GM10266 (cell line): ENCODE measurements at regions not wholly inside any gene's neighbourhood (a gene's known extent, or its start where the extent isn't known, plus 50 kb on each side); places are given as distances from the start of the nearest gene placed in this dataset.

Source experiments
- DNase-seq: peaks from one replicate; pipeline ENCODE4 v3.0.0; 2012; ENCODE audit errors: extremely low spot score
- CTCF ChIP-seq: IDR thresholded peaks from 2 replicates; pipeline ENCODE4 v1.5.1; 2012; ENCODE audit warnings: mild to moderate bottlenecking, low read depth; ENCODE audit not compliant: control insufficient read depth, insufficient read depth; ENCODE audit errors: missing control alignments

- no peak for TF ChIP-seq CTCF
- no peak for DNase-seq
Measured at GRCh38 chr14:75370416-75371205, 57.2 kb upstream of the JDP2 start.

DNA sequence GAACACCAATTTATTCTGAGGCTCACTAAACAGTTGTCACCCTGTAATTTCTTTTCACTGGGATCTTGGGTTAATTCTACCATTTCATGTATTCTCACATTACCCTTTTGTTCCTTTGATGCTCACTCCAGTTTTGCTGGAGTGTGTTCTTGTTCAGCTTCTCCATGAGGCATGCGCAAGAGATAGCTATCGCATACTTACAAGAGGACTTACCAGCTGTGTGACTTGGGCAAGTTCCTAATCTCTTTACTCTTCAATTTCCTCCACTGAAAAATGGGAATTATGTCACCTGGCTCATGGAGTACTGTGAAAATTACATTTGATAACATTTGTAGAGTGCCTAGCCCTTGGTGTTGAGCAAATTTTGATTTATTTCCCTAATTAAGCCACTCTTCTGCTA lies 56.5 kb upstream of the JDP2 start:
- TF ChIP-seq CTCF, result no peak
- DNase-seq, result no peak

GRCh38 chr14:75372260-75372659 lies 55.6 kb upstream of the JDP2 start:
- DNase-seq, result no peak
- no peak for TF ChIP-seq CTCF

GRCh38 chr14:75373133-75373532 lies 54.7 kb upstream of the JDP2 start:
- DNase-seq, result no peak
- TF ChIP-seq CTCF, result no peak

DNA sequence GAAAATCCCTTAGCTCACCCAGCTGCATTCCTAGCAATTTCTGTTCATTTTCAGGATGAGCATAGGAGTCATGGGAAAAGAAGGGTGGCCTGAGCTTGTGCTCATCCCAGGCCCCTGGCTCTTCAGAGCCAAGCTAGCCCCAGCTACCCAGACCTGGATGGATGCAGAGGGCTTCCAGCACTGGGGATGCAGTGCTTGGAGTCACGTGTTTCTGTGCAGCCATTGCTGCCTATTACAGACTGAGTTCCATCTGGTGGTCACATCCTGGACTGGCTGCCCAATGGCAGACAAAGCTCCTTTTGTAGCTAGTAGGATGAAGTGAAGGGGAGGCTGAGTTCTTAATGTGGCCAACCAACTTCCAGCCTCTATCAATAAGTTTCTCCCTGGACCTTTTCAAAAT lies 54.2 kb upstream of the JDP2 start:
- no peak for DNase-seq
- no peak for TF ChIP-seq CTCF

DNA sequence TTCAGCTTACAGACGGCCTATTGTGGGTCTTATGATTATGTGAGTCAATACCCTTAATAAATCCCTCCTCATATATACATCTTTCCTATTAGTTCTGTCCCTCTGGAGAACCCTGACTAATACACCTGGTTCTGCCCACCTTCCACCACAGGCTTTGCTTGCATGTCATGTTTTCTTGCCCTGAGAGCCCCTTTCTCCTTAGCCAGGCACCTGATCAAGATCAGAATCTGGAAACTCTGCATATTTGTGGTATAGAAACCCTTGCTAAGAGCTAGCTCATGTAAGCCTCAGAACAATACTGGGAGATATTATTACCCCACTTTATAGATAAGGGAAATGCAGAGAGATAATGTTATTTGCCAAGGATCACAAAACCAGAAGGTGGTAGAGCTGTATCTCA lies 52.9 kb upstream of the JDP2 start:
- no peak for DNase-seq
- no peak for TF ChIP-seq CTCF

DNA sequence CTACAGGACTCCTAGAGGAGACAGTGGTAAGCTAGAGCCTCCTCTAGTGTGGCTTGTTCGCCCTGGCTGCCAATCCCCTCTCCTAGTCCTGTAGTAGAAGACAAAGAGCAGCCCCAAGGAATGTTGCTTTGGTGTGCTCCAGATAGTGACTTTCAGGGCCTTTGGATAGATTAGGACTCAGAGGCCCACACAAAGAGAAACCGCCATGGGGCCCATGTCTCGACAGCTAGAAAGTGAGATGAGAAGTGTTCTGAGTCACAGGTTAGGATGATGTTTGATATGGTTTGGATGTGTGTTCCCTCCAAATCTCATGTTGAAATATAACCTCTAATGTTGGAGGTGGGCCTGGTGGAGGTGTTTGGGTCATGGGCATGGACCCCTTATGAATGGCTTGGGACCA lies 51.8 kb upstream of the JDP2 start:
- DNase-seq, result no peak
- TF ChIP-seq CTCF, result no peak
